Liver (tissue), 8 donors: ENCODE measurements at regions not wholly inside any gene's neighbourhood (a gene's known extent, or its start where the extent isn't known, plus 50 kb on each side); places are given as distances from the start of the nearest gene placed in this dataset.

ENCODE experiments used
- DNase-seq: peaks from one replicate; pipeline ENCODE4 v3.0.0-alpha.2; 2017; ENCODE audit warnings: low spot score
- H3K27ac ChIP-seq, 2 donors: one replicate each; pipeline ENCODE4 v1.7.0; 2013; ENCODE audit warnings: inconsistent platforms in 2 of 2, low read length in 2 of 2, control low read depth in 1 of 2, low read depth in 1 of 2, mild to moderate bottlenecking in 1 of 2
- H3K27me3 ChIP-seq, 4 donors: one replicate each; pipeline versions ENCODE4 v1.6.1 to v1.7.0; 2013; ENCODE audit warnings: low read length in 3 of 4, inconsistent platforms in 1 of 4, mild to moderate bottlenecking in 1 of 4, moderate library complexity in 1 of 4; ENCODE audit not compliant: control insufficient read depth in 4 of 4, insufficient read depth in 4 of 4
- H3K36me3 ChIP-seq, 4 donors: one replicate each; pipeline versions ENCODE4 v1.6.1 to v1.7.0; 2013; ENCODE audit warnings: low read length in 3 of 4, mild to moderate bottlenecking in 3 of 4, low read depth in 1 of 4, moderate library complexity in 1 of 4; ENCODE audit not compliant: control insufficient read depth in 4 of 4, insufficient read depth in 3 of 4
- H3K4me1 ChIP-seq, 4 donors: one replicate each; pipeline versions ENCODE4 v1.6.1 to v1.7.0; 2013; ENCODE audit warnings: low read length in 3 of 4, mild to moderate bottlenecking in 3 of 4, moderate library complexity in 1 of 4; ENCODE audit not compliant: control insufficient read depth in 4 of 4, insufficient read depth in 4 of 4
- H3K4me3 ChIP-seq, 3 donors: one replicate each; pipeline versions ENCODE4 v1.6.1 to v1.7.0; 2013; ENCODE audit warnings: low read length in 3 of 3, control low read depth in 1 of 3, low read depth in 1 of 3, mild to moderate bottlenecking in 1 of 3
- H3K9ac ChIP-seq, 2 donors: one replicate each; pipeline ENCODE4 v1.7.0; 2013; ENCODE audit warnings: low read length in 2 of 2, mild to moderate bottlenecking in 2 of 2, moderate library complexity in 2 of 2, control low read depth in 1 of 2, low read depth in 1 of 2
- H3K9me3 ChIP-seq, 4 donors: one replicate each; pipeline versions ENCODE4 v1.6.1 to v1.7.0; 2013; ENCODE audit warnings: low read length in 3 of 4; ENCODE audit not compliant: control insufficient read depth in 4 of 4
- ATF3 ChIP-seq: IDR thresholded peaks from 2 replicates; pipeline ENCODE4 v1.6.1; 2016; ENCODE audit warnings: antibody characterized with exemption
- CTCF ChIP-seq: fragments of 150-350 bp; IDR thresholded peaks from 2 replicates; pipeline ENCODE4 v1.5.1; 2017; ENCODE audit warnings: improper control_type of control experiment, low read depth, low read length; ENCODE audit not compliant: missing input control
- EGR1 ChIP-seq, 2 donors: IDR thresholded peaks; 2 replicates each; pipeline ENCODE4 v1.6.1; 2016 to 2018; ENCODE audit warnings: antibody characterized with exemption in 2 of 2, low read depth in 2 of 2
- FOXA1 ChIP-seq: IDR thresholded peaks from 2 replicates; pipeline ENCODE4 v1.6.1; 2016; ENCODE audit warnings: antibody characterized with exemption
- FOXA2 ChIP-seq: IDR thresholded peaks from 2 replicates; pipeline ENCODE4 v1.6.1; 2016; ENCODE audit warnings: antibody characterized with exemption
- GABPA ChIP-seq, 2 donors: IDR thresholded peaks in 1 of 2; conservative IDR thresholded peaks in 1 of 2; 2 replicates each; pipeline ENCODE4 v1.6.1; 2016; ENCODE audit warnings: antibody characterized with exemption in 2 of 2, mild to moderate bottlenecking in 1 of 2, moderate library complexity in 1 of 2
- HNF4A ChIP-seq, 2 donors: conservative IDR thresholded peaks; 2 replicates each; pipeline ENCODE4 v1.6.1; 2016; ENCODE audit warnings: antibody characterized with exemption in 2 of 2, mild to moderate bottlenecking in 2 of 2
- HNF4G ChIP-seq: IDR thresholded peaks from 2 replicates; pipeline ENCODE4 v1.6.1; 2016; ENCODE audit warnings: antibody characterized with exemption
- JUND ChIP-seq, 2 donors: IDR thresholded peaks; 2 replicates each; pipeline ENCODE4 v1.6.1; 2016; ENCODE audit warnings: antibody characterized with exemption in 2 of 2
- MAX ChIP-seq: IDR thresholded peaks from 2 replicates; pipeline ENCODE4 v1.6.1; 2016; ENCODE audit warnings: antibody characterized with exemption
- NR2F2 ChIP-seq: IDR thresholded peaks from 2 replicates; pipeline ENCODE4 v1.6.1; 2016; ENCODE audit warnings: antibody characterized with exemption
- RAD21 ChIP-seq, 2 donors: IDR thresholded peaks; 2 replicates each; pipeline ENCODE4 v1.6.1; 2016; ENCODE audit warnings: antibody characterized with exemption in 2 of 2, mild to moderate bottlenecking in 2 of 2
- REST ChIP-seq: IDR thresholded peaks from 2 replicates; pipeline ENCODE4 v1.6.1; 2016; ENCODE audit warnings: antibody characterized with exemption, mild to moderate bottlenecking
- RXRA ChIP-seq, 2 donors: IDR thresholded peaks; 2 replicates each; pipeline ENCODE4 v1.6.1; 2017 to 2018; ENCODE audit warnings: antibody characterized with exemption in 2 of 2, mild to moderate bottlenecking in 1 of 2
- SP1 ChIP-seq: IDR thresholded peaks from 2 replicates; pipeline ENCODE4 v1.6.1; 2018; ENCODE audit warnings: antibody characterized with exemption, mild to moderate bottlenecking
- TAF1 ChIP-seq: conservative IDR thresholded peaks from 2 replicates; pipeline ENCODE4 v1.6.1; 2016; ENCODE audit warnings: antibody characterized with exemption, mild to moderate bottlenecking
- YY1 ChIP-seq: IDR thresholded peaks from 2 replicates; pipeline ENCODE4 v1.6.1; 2016; ENCODE audit warnings: antibody characterized with exemption, mild to moderate bottlenecking
- ZBTB33 ChIP-seq: IDR thresholded peaks from 2 replicates; pipeline ENCODE4 v1.6.1; 2016; ENCODE audit warnings: antibody characterized with exemption
- WGBS: extraction: QIAGEN DNeasy Blood & Tissue Kit; methylation state at CpG from one replicate; pipeline ENCODE4 v1.1.7; 2013; 5-methylcytosine and 5-hydroxymethylcytosine counted together
- donor health status: healthy.
- donor health status: healthy.
- donor health status: healthy.
- donor health status: healthy.
- donor health status: healthy.

- no peak overlapping the region for H3K9ac ChIP-seq
- H3K4me3 ChIP-seq = no peak overlapping the region
- no peak for TF ChIP-seq GABPA (IDR thresholded peaks at IDR 0.05 in 1 of 2, conservative IDR thresholded peaks at IDR 0.05 in 1 of 2)
- no peak for TF ChIP-seq TAF1
- TF ChIP-seq RAD21 (IDR thresholded peaks at IDR 0.05) = no peak
- TF ChIP-seq ATF3 = no peak
- TF ChIP-seq EGR1 (IDR thresholded peaks at IDR 0.05; ENCODE audit: low read depth in 2 of 2) = no peak
- TF ChIP-seq RXRA (IDR thresholded peaks at IDR 0.05) = no peak
- TF ChIP-seq HNF4A (conservative IDR thresholded peaks at IDR 0.05) = no peak
- no peak for TF ChIP-seq CTCF
- no peak for TF ChIP-seq JUND (IDR thresholded peaks at IDR 0.05)
- TF ChIP-seq REST = no peak
- TF ChIP-seq NR2F2 = no peak
- TF ChIP-seq SP1 = no peak
- TF ChIP-seq FOXA1 = no peak
- no peak for TF ChIP-seq MAX
- TF ChIP-seq YY1 = no peak
- no peak for TF ChIP-seq FOXA2
- TF ChIP-seq HNF4G = no peak
- TF ChIP-seq ZBTB33 = no peak
- no peaks in the 10 kb centered on the region for H3K9me3 ChIP-seq
- H3K36me3 ChIP-seq = no peaks in the 10 kb centered on the region
- no peak overlapping the region for H3K27ac ChIP-seq
- WGBS = 58% methylated on average over 16 of the region's 16 CpGs
- peaks cover 0 to 3% (median under 1%) of the 10 kb centered on the region in 4 donors for H3K27me3 ChIP-seq
- H3K4me1 ChIP-seq = no peaks in the 10 kb centered on the region
- DNase-seq = no peak
Measured at GRCh38 chr18:77470569-77471413, 221.1 kb downstream of the GALR1 start.
